ENCODE measurements at regions not wholly inside any gene's neighbourhood (a gene's known extent, or its start where the extent isn't known, plus 50 kb on each side); places are given as distances from the start of the nearest gene placed in this dataset.

- TF ChIP-seq POLR2A (IDR thresholded peaks at IDR 0.05; ENCODE audit: low read depth, low read length) (no peak), TAF1 (IDR thresholded peaks at IDR 0.05; ENCODE audit: borderline replicate concordance, low read depth, low read length) (no peak), POLR2AphosphoS5 (IDR thresholded peaks at IDR 0.05; ENCODE audit: low read depth, low read length) (no peak)
Measured at GRCh38 chr7:156478486-156478885, 162.1 kb upstream of the RNF32 start.

Measured in GM12892 (cell line).